ENCODE measurements at regions not wholly inside any gene's neighbourhood (a gene's known extent, or its start where the extent isn't known, plus 50 kb on each side); places are given as distances from the start of the nearest gene placed in this dataset.

DNA sequence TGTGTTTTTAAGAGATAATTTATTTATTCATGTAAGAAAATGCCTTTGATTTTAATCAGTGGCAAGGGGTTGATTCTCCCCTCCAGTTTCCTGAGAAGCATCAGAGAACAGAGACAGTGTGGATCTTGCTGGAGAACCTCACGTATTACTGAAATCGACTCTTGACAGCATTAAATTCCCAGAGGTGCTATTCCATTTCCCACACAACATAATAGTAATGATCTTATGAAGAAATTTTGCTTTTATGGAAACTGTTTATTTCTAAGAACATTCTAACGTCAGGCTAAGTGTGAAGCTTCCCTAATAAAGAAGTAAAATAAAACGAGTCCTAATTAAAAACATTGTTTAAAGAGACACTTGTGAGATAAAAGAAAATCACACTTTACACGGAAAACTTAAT lies 293.1 kb upstream of the NRP1 start:
- Histone ChIP-seq H3K27me3 (no peaks in the 10 kb centered on the region), H3K4me2 (no peak overlapping the region), H3K4me3 (no peak overlapping the region), H3K27ac (no peak overlapping the region), H3K9ac (no peak overlapping the region), H3K9me3 (replicated peaks in 1 of 11) (no peaks in the 10 kb centered on the region; a peak in 2 of 22 replicates), H4K20me1 (no peaks in the 10 kb centered on the region), H3K36me3 (no peaks in the 10 kb centered on the region), H3K4me1 (peaks cover 0 to 57% (median 0%) of the 10 kb centered on the region in 10 experiments; a peak in 6 of 20 replicates)
- TF ChIP-seq Cebpa-rat (IDR thresholded peaks at IDR 0.05): no peak

DNA sequence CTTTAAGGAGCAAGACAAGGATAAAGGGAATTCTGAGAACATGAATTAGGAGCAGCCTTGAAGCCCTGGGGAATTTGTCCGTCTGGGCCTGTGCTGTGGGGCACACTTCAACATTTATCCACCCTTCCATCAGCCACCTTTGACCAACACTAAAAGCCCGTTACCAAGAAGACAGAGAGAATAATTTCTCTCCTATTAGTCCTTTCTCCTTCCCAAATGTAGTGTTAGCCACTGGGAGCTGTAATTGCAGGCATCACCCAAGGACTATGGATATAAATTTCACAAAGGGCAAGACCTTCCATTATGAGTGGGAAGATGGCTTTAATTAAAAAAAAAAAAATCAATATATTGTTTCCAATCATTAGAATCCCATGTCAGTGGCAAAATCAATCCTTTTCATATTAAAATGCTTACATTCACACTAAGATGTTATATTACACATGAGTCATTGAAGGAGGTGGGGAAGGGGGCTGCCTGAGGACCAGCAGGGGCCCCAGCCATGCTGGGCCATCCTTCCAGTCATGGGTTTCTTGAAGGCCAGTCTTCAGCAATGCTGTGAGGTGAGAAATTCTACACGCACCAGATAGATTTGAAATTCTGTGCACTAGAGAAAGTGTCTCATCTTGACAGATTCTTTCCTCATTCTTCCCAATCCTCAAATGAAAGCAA lies 292.5 kb upstream of the NRP1 start:
- peaks cover 0 to 63% (median 0%) of the 10 kb centered on the region in 10 experiments; a peak in 6 of 20 replicates for H3K4me1 ChIP-seq
- H3K36me3 ChIP-seq: no peaks in the 10 kb centered on the region
- no peak for TF ChIP-seq Cebpa-rat (IDR thresholded peaks at IDR 0.05)

DNA sequence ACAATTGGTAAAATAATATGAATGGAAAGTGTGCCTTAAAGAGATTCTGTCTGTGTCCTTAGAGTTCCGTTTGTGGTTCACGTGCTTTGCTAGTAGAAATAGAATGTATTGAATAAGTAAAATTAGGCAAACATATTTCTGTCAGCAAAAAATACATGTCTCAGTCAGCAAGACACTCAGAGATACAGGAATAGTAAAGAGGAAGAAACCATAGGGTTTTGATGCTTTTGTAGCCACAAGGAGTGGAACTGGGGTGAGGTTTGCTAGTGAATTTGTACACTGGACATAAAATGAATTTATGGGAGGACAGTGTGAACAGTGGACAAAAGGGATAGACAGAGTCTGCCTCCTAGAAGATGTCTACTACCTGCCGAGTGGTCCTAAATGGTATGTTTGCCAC lies 289.2 kb upstream of the NRP1 start:
- H4K20me1 ChIP-seq: no peaks in the 10 kb centered on the region
- no peak for TF ChIP-seq Cebpa-rat (IDR thresholded peaks at IDR 0.05)
- peaks cover 0 to 14% (median 7%) of the 10 kb centered on the region in 11 experiments; a peak in 11 of 22 replicates for H3K9me3 ChIP-seq (replicated peaks in 1 of 11)
- H3K4me3 ChIP-seq: no peak overlapping the region
- peak overlapping the region in 3 of 11 experiments; percentile 55 to 90 (median 82); a peak in 6 of 22 replicates for H3K9ac ChIP-seq
- peaks cover 0 to 5% (median 0%) of the 10 kb centered on the region in 11 experiments; a peak in 1 of 22 replicates for H3K36me3 ChIP-seq
- H3K4me2 ChIP-seq: peak overlapping the region in 3 of 11 experiments; percentile 54 to 91 (median 76); a peak in 6 of 22 replicates
- peak overlapping the region in 3 of 11 experiments; percentile 81 to 97 (median 93); a peak in 7 of 22 replicates for H3K27ac ChIP-seq
- peaks cover 0 to 79% (median 0%) of the 10 kb centered on the region in 10 experiments; a peak in 8 of 20 replicates for H3K4me1 ChIP-seq
- no peaks in the 10 kb centered on the region for H3K27me3 ChIP-seq

More for the DNA sequence above, 292.5 kb upstream of the NRP1 start:
- Histone ChIP-seq H3K4me2 (peak overlapping the region in 2 of 11 experiments; percentile 76 to 91; a peak in 3 of 22 replicates), H3K4me3 (no peak overlapping the region), H3K27ac (no peak overlapping the region; a peak in 1 of 22 replicates), H3K9ac (no peak overlapping the region), H4K20me1 (no peaks in the 10 kb centered on the region), H3K27me3 (no peaks in the 10 kb centered on the region), H3K9me3 (replicated peaks in 1 of 11) (no peaks in the 10 kb centered on the region; a peak in 2 of 22 replicates)

DNA sequence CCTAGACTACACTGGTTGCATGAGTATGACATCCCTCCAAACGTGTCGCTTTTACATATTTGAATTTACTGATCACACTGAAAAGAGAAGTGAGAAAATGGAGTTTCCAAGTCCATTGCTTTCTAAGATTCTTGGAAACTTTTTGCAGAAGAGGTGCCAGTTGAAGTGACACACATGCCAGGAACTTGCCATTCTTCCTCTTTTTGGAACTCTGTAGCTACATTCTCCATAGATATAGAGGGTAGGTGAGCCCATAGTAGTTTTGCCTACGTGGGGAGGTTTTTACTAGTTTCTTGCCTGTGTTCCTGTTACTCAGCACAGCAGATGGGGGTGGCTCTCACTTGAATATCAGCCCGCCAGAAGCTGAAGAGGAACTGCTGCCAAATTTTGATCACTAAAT lies 286.6 kb upstream of the NRP1 start:
- H3K9me3 ChIP-seq (replicated peaks in 1 of 11): peaks cover 0 to 14% (median 8%) of the 10 kb centered on the region in 11 experiments; a peak in 11 of 22 replicates

DNA sequence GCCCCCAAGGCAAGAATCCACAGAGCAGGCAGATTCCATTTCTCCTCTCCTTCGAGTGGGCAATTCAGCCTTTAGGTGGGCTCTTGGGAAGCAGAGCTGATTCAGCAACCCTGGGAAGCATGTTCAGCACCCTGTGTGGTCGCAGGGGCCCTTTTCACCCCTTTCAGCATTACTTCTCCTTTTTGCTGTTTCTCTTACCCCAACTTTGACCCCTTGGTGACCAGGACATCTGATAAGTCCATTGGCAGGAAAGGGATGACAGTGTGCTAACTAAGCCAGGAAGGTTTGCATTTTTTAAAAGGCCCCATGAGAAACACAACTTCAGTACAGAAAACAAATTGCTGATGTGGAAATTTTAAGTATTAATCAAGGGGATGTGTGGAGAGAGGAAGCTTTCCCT lies 283.7 kb upstream of the NRP1 start:
- H3K27ac ChIP-seq: peak overlapping the region in 3 of 11 experiments; percentile 7 to 93 (median 79); a peak in 4 of 22 replicates
- no peak for TF ChIP-seq Cebpa-rat (IDR thresholded peaks at IDR 0.05)
- peaks cover 0 to 5% (median 0%) of the 10 kb centered on the region in 11 experiments; a peak in 1 of 22 replicates for H3K36me3 ChIP-seq

More for the DNA sequence above, 286.6 kb upstream of the NRP1 start:
- no peaks in the 10 kb centered on the region for H4K20me1 ChIP-seq
- H3K27me3 ChIP-seq: no peaks in the 10 kb centered on the region
- TF ChIP-seq Cebpa-rat (IDR thresholded peaks at IDR 0.05): no peak
- peaks cover 0 to 5% (median 0%) of the 10 kb centered on the region in 11 experiments; a peak in 1 of 22 replicates for H3K36me3 ChIP-seq
- peak overlapping the region in 4 of 11 experiments; percentile 8 to 97 (median 86); a peak in 7 of 22 replicates for H3K27ac ChIP-seq
- H3K9ac ChIP-seq: peak overlapping the region in 3 of 11 experiments; percentile 62 to 80 (median 71); a peak in 5 of 22 replicates
- H3K4me1 ChIP-seq: peaks cover 0 to 88% (median 0%) of the 10 kb centered on the region in 10 experiments; a peak in 8 of 20 replicates
- H3K4me2 ChIP-seq: peak overlapping the region in 4 of 11 experiments; percentile 22 to 91 (median 65); a peak in 8 of 22 replicates
- H3K4me3 ChIP-seq: no peak overlapping the region

DNA sequence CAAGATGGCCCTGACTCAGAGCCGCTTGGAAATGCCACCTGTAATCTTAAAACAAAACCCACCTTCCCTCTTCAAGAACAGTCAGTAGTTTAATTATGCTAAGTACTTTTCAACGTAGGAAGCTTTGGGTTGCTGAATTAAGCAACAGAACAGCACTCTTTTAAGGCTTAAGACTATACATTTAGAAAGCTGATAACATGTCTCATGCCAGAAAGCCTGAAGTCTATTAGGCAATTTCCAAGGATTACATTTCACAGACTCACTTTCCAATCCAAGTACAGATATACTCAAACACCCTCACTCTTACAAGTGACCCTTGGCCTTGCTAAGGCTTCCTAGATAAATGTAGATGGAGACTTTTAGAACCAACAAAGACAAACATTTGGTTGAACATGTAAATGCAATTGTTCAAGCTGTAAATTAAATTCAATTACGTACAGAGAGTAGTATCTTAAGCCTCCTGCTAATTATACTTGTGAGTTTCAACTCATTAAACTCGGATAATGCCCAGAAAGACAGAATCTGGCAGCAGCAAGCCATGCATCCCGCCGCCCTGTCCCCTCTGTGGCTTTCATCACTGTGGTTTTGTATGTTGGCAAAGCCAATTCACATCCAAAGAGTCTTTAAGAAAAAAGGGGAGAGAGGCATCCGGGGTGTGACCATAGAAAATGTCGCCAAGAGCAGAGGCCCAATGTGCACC lies 283.1 kb upstream of the NRP1 start:
- Histone ChIP-seq H3K4me3 (no peak overlapping the region), H3K9me3 (replicated peaks in 1 of 11) (peaks cover 2 to 21% (median 10%) of the 10 kb centered on the region in 11 experiments; a peak in 13 of 22 replicates)

More for the DNA sequence above, 283.7 kb upstream of the NRP1 start:
- H3K4me2 ChIP-seq: peak overlapping the region in 3 of 11 experiments; percentile 53 to 74 (median 69); a peak in 6 of 22 replicates
- no peak overlapping the region for H3K4me3 ChIP-seq
- H3K9ac ChIP-seq: no peak overlapping the region
- peaks cover 0 to 61% (median 0%) of the 10 kb centered on the region in 10 experiments; a peak in 8 of 20 replicates for H3K4me1 ChIP-seq
- H3K9me3 ChIP-seq (replicated peaks in 1 of 11): peaks cover 0 to 18% (median 8%) of the 10 kb centered on the region in 11 experiments; a peak in 10 of 22 replicates
- no peaks in the 10 kb centered on the region for H4K20me1 ChIP-seq
- no peaks in the 10 kb centered on the region for H3K27me3 ChIP-seq

DNA sequence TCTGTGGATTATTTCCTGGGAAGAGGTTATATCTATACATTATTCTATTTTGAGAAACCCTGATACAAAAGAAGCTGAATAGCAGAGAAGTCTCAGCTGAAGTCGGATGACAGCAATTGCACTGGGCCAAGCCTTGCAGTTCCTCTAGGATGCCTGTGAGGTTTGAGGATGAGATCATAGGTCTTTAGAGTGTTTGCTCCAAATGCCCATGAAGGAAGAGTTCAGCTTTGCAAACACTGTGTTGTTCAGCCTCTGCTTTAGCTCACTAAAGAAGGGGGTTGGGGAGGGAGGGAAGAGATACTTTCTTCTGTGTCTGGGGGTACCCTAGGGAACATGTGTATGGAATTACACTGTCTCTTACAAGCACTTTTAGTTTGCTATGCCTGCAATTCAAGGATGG lies 282.5 kb upstream of the NRP1 start:
- no peak for TF ChIP-seq Cebpa-rat (IDR thresholded peaks at IDR 0.05)
- H3K9ac ChIP-seq: no peak overlapping the region

More for the DNA sequence above, 283.1 kb upstream of the NRP1 start:
- Histone ChIP-seq H3K4me2 (peak overlapping the region in 3 of 11 experiments; percentile 53 to 74 (median 69); a peak in 6 of 22 replicates), H3K36me3 (peaks cover 0 to 5% (median 0%) of the 10 kb centered on the region in 11 experiments; a peak in 1 of 22 replicates), H3K27me3 (no peaks in the 10 kb centered on the region), H3K4me1 (peaks cover 0 to 60% (median 0%) of the 10 kb centered on the region in 10 experiments; a peak in 8 of 20 replicates), H3K27ac (peak overlapping the region in 2 of 11 experiments; percentile 79 to 93; a peak in 3 of 22 replicates), H4K20me1 (no peaks in the 10 kb centered on the region), H3K9ac (no peak overlapping the region)
- no peak for TF ChIP-seq Cebpa-rat (IDR thresholded peaks at IDR 0.05)

DNA sequence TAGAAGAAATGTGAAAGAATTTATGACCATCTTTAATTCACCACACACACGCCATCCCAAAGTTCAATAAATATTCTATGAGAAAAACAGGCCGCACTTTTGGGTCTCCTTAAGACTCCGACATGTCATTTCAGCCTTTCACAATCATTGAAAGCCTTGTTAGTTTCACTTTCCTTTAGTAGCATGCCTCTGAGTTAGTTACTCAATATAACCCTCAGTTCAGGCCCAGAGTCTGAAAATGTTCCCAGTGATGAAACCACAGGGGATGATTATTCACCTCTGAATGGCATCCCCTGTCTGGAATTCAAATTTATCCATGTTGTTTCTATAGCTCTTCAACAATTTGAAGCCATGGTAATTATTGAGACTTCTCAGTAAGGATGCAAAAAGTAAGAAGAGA lies 278.1 kb upstream of the NRP1 start:
- H4K20me1 ChIP-seq: no peaks in the 10 kb centered on the region
- no peaks in the 10 kb centered on the region for H3K36me3 ChIP-seq
- peaks cover 0 to 20% (median 0%) of the 10 kb centered on the region in 10 experiments; a peak in 6 of 20 replicates for H3K4me1 ChIP-seq
- H3K27ac ChIP-seq: peak overlapping the region in 3 of 11 experiments; percentile 1 to 37 (median 3); a peak in 5 of 22 replicates
- TF ChIP-seq Cebpa-rat (IDR thresholded peaks at IDR 0.05): no peak
- peak overlapping the region in 4 of 11 experiments; percentile 26 to 39 (median 32); a peak in 6 of 22 replicates for H3K4me2 ChIP-seq
- no peaks in the 10 kb centered on the region for H3K27me3 ChIP-seq
- no peak overlapping the region for H3K9ac ChIP-seq
- peaks cover 13 to 27% (median 19%) of the 10 kb centered on the region in 11 experiments for H3K9me3 ChIP-seq (replicated peaks in 1 of 11)
- no peak overlapping the region for H3K4me3 ChIP-seq

More for the DNA sequence above, 282.5 kb upstream of the NRP1 start:
- H3K9me3 ChIP-seq (replicated peaks in 1 of 11): peaks cover 8 to 27% (median 15%) of the 10 kb centered on the region in 11 experiments; a peak in 21 of 22 replicates
- no peak overlapping the region; a peak in 1 of 22 replicates for H3K27ac ChIP-seq
- peaks cover 0 to 59% (median 0%) of the 10 kb centered on the region in 10 experiments; a peak in 8 of 20 replicates for H3K4me1 ChIP-seq
- H4K20me1 ChIP-seq: no peaks in the 10 kb centered on the region
- peaks cover 0 to 5% (median 0%) of the 10 kb centered on the region in 11 experiments; a peak in 1 of 22 replicates for H3K36me3 ChIP-seq
- no peaks in the 10 kb centered on the region for H3K27me3 ChIP-seq
- H3K4me3 ChIP-seq: no peak overlapping the region
- H3K4me2 ChIP-seq: peak overlapping the region in 2 of 11 experiments; percentile 69 to 74; a peak in 3 of 22 replicates

All from BLaER1 treated with 17β-estradiol and CSF1 and Interleukin-3, amounts not matched to agents 10 nM and 100 nM (cell line).